PC-9 (cell line): ENCODE measurements at regions not wholly inside any gene's neighbourhood (a gene's known extent, or its start where the extent isn't known, plus 50 kb on each side); places are given as distances from the start of the nearest gene placed in this dataset.

Experiments
- CTCF ChIP-seq: fragments of 200-600 bp; sonication (generic); conservative IDR thresholded peaks from 2 replicates; pipeline ENCODE4 v1.6.1; 2017; ENCODE audit warnings: mixed run types, antibody characterized with exemption, mild to moderate bottlenecking, moderate library complexity
- EZH2 ChIP-seq: fragments of 200-600 bp; sonication (generic); IDR thresholded peaks from 2 replicates; pipeline ENCODE4 v1.8.0; 2017; ENCODE audit warnings: antibody characterized with exemption, low read depth

- no peak for TF ChIP-seq CTCF
- TF ChIP-seq EZH2: no peak
These were observed 52.1 kb upstream of the PAPPA start for GRCh38 chr9:116101516-116101915.
